Rectal smooth muscle tissue (tissue), 1 donor: ENCODE measurements at regions not wholly inside any gene's neighbourhood (a gene's known extent, or its start where the extent isn't known, plus 50 kb on each side); places are given as distances from the start of the nearest gene placed in this dataset.

Experiments used
- H3K27ac ChIP-seq: one replicate; pipeline ENCODE4 v1.7.0; 2013; ENCODE audit warnings: low read depth, low read length, inconsistent platforms
- H3K27me3 ChIP-seq: one replicate; pipeline ENCODE4 v1.7.0; 2013; ENCODE audit warnings: low read length; ENCODE audit not compliant: control insufficient read depth, insufficient read depth
- H3K36me3 ChIP-seq: one replicate; pipeline ENCODE4 v1.7.0; 2013; ENCODE audit warnings: low read length; ENCODE audit not compliant: control insufficient read depth, insufficient read depth
- H3K4me1 ChIP-seq: one replicate; pipeline ENCODE4 v1.7.0; 2013; ENCODE audit warnings: low read length; ENCODE audit not compliant: control insufficient read depth, insufficient read depth
- H3K4me3 ChIP-seq: one replicate; pipeline ENCODE4 v1.7.0; 2013; ENCODE audit warnings: low read length
- H3K9ac ChIP-seq: one replicate; pipeline ENCODE4 v1.7.0; 2013; ENCODE audit warnings: low read length

GRCh38 chr6:15926256-15926655, 202.6 kb upstream of the MYLIP start:
- H3K4me1 ChIP-seq = peaks cover 8% of the 10 kb centered on the region
- no peaks in the 10 kb centered on the region for H3K27me3 ChIP-seq
- H3K27ac ChIP-seq = no peak overlapping the region
- H3K36me3 ChIP-seq = no peaks in the 10 kb centered on the region
- H3K9ac ChIP-seq = no peak overlapping the region
- H3K4me3 ChIP-seq = no peak overlapping the region

GRCh38 chr6:15924893-15925292, 204.0 kb upstream of the MYLIP start:
- Histone ChIP-seq H3K4me3 (no peak overlapping the region), H3K4me1 (peaks cover 8% of the 10 kb centered on the region), H3K9ac (no peak overlapping the region), H3K36me3 (no peaks in the 10 kb centered on the region), H3K27me3 (no peaks in the 10 kb centered on the region), H3K27ac (no peak overlapping the region)

GRCh38 chr6:15922510-15923250, 206.2 kb upstream of the MYLIP start:
- no peak overlapping the region for H3K9ac ChIP-seq
- no peak overlapping the region for H3K4me3 ChIP-seq
- peaks cover 8% of the 10 kb centered on the region for H3K4me1 ChIP-seq
- H3K27ac ChIP-seq = no peak overlapping the region
- H3K36me3 ChIP-seq = no peaks in the 10 kb centered on the region
- H3K27me3 ChIP-seq = no peaks in the 10 kb centered on the region

- Histone ChIP-seq H3K4me1 (peaks cover 8% of the 10 kb centered on the region), H3K9ac (no peak overlapping the region), H3K27ac (no peak overlapping the region), H3K36me3 (no peaks in the 10 kb centered on the region), H3K27me3 (no peaks in the 10 kb centered on the region), H3K4me3 (no peak overlapping the region)
Observed at GRCh38 chr6:15921243-15921642, 207.6 kb upstream of the MYLIP start.

GRCh38 chr6:15916581-15916980, 212.3 kb upstream of the MYLIP start:
- Histone ChIP-seq H3K9ac (no peak overlapping the region), H3K36me3 (no peaks in the 10 kb centered on the region), H3K4me3 (no peak overlapping the region), H3K27ac (no peak overlapping the region), H3K4me1 (no peaks in the 10 kb centered on the region), H3K27me3 (no peaks in the 10 kb centered on the region)

GRCh38 chr6:15915508-15916178, 213.2 kb upstream of the MYLIP start:
- Histone ChIP-seq H3K4me3 (no peak overlapping the region), H3K36me3 (no peaks in the 10 kb centered on the region), H3K27ac (no peak overlapping the region), H3K27me3 (no peaks in the 10 kb centered on the region), H3K9ac (no peak overlapping the region), H3K4me1 (no peaks in the 10 kb centered on the region)

GRCh38 chr6:15914553-15914952, 214.3 kb upstream of the MYLIP start:
- H3K4me1 ChIP-seq = no peaks in the 10 kb centered on the region
- H3K36me3 ChIP-seq = no peaks in the 10 kb centered on the region
- H3K9ac ChIP-seq = no peak overlapping the region
- H3K27me3 ChIP-seq = no peaks in the 10 kb centered on the region
- no peak overlapping the region for H3K27ac ChIP-seq
- no peak overlapping the region for H3K4me3 ChIP-seq

- Histone ChIP-seq H3K36me3 (no peaks in the 10 kb centered on the region), H3K27me3 (no peaks in the 10 kb centered on the region), H3K27ac (no peak overlapping the region), H3K4me1 (no peaks in the 10 kb centered on the region), H3K9ac (no peak overlapping the region), H3K4me3 (no peak overlapping the region)
Observed at GRCh38 chr6:15913573-15913972, 215.3 kb upstream of the MYLIP start.

- H3K27ac ChIP-seq = no peak overlapping the region
- no peaks in the 10 kb centered on the region for H3K36me3 ChIP-seq
- H3K27me3 ChIP-seq = no peaks in the 10 kb centered on the region
- no peak overlapping the region for H3K4me3 ChIP-seq
- H3K9ac ChIP-seq = no peak overlapping the region
- H3K4me1 ChIP-seq = no peaks in the 10 kb centered on the region
Observed at GRCh38 chr6:15912505-15913400, 216.1 kb upstream of the MYLIP start.

GRCh38 chr6:15911753-15912504, 217.0 kb upstream of the MYLIP start:
- Histone ChIP-seq H3K4me3 (no peak overlapping the region), H3K27ac (no peak overlapping the region), H3K4me1 (no peaks in the 10 kb centered on the region), H3K27me3 (no peaks in the 10 kb centered on the region), H3K36me3 (no peaks in the 10 kb centered on the region), H3K9ac (no peak overlapping the region)

GRCh38 chr6:15909290-15910070, 219.4 kb upstream of the MYLIP start:
- no peaks in the 10 kb centered on the region for H3K36me3 ChIP-seq
- no peaks in the 10 kb centered on the region for H3K27me3 ChIP-seq
- H3K4me3 ChIP-seq = no peak overlapping the region
- no peak overlapping the region for H3K27ac ChIP-seq
- H3K9ac ChIP-seq = no peak overlapping the region
- no peaks in the 10 kb centered on the region for H3K4me1 ChIP-seq
